Nucleus accumbens (tissue), 56 donors: ENCODE measurements at regions not wholly inside any gene's neighbourhood (a gene's known extent, or its start where the extent isn't known, plus 50 kb on each side); places are given as distances from the start of the nearest gene placed in this dataset.
"Not testable (repeated sequence)": the region's sequence is repeated elsewhere in the genome, so short reads cannot be mapped to it uniquely, and the experiment has no call there.

Experiments used
- DNase-seq, 56 donors: peaks; one replicate each; lab custom pipeline; 2025; lab: John Stamatoyannopoulos, UW

- DNase-seq = no peak
These were observed 118.9 kb upstream of the SYT6 start for GRCh38 chr1:114272593-114272992.

GRCh38 chr1:114270718-114271117 is 117.0 kb upstream of the SYT6 start:
- DNase-seq = no peak

GRCh38 chr1:114270282-114270681 is 116.6 kb upstream of the SYT6 start:
- DNase-seq = no peak

- DNase-seq = no peak
These were observed 115.9 kb upstream of the SYT6 start for GRCh38 chr1:114269539-114269938.

- DNase-seq = no peak
These were observed 109.7 kb upstream of the SYT6 start for GRCh38 chr1:114263343-114263742.

- no peak for DNase-seq
These were observed 108.7 kb upstream of the SYT6 start for GRCh38 chr1:114262337-114262736.

- DNase-seq = no peak
These were observed 107.3 kb upstream of the SYT6 start for GRCh38 chr1:114260805-114261484.

GRCh38 chr1:114259511-114260160 is 106.0 kb upstream of the SYT6 start:
- no peak for DNase-seq

- no peak for DNase-seq
These were observed 105.0 kb upstream of the SYT6 start for GRCh38 chr1:114258633-114259032.

- DNase-seq = no peak
These were observed 104.4 kb upstream of the SYT6 start for GRCh38 chr1:114258074-114258473.

GRCh38 chr1:114257554-114257953 is 103.9 kb upstream of the SYT6 start:
- DNase-seq = no peak

- no peak for DNase-seq
These were observed 100.2 kb upstream of the SYT6 start for GRCh38 chr1:114253900-114254299.

- no peak for DNase-seq
These were observed 97.9 kb upstream of the SYT6 start for GRCh38 chr1:114251573-114251939.

GRCh38 chr1:114250683-114251572 is 97.3 kb upstream of the SYT6 start:
- DNase-seq = no peak

GRCh38 chr1:114249691-114250090 is 96.0 kb upstream of the SYT6 start:
- DNase-seq = no peak

- DNase-seq = no peak
These were observed 94.5 kb upstream of the SYT6 start for GRCh38 chr1:114248162-114248561.

GRCh38 chr1:114242531-114243210 is 89.0 kb upstream of the SYT6 start:
- DNase-seq = not testable (repeated sequence)

GRCh38 chr1:114238053-114238452 is 84.4 kb upstream of the SYT6 start:
- DNase-seq = no peak

GRCh38 chr1:114236517-114236916 is 82.8 kb upstream of the SYT6 start:
- DNase-seq = no peak

- DNase-seq = no peak
These were observed 82.3 kb upstream of the SYT6 start for GRCh38 chr1:114235960-114236359.

- DNase-seq = no peak
These were observed 81.6 kb upstream of the SYT6 start for GRCh38 chr1:114235281-114235680.
